Activated CD4-positive, alpha-beta T cell treated with anti-CD3 and anti-CD28 coated beads, Interleukin-2, amount 10 ng/mL, durations not matched to agents 7 days and 5 days (primary cell): ENCODE measurements at regions not wholly inside any gene's neighbourhood (a gene's known extent, or its start where the extent isn't known, plus 50 kb on each side); places are given as distances from the start of the nearest gene placed in this dataset.

ENCODE experiments used
- CTCF ChIA-PET: fragments of 350-600 bp; sonication (Branson Sonifier 250); formaldehyde crosslinking; loops from one replicate; lab custom pipeline; 2021; ENCODE audit warnings: antibody characterized with exemption; lab: Charles Lee
- POLR2A ChIA-PET: fragments of 350-600 bp; sonication (Branson Sonifier 250); formaldehyde crosslinking; loops from one replicate; lab custom pipeline; 2021; ENCODE audit warnings: antibody characterized with exemption; lab: Charles Lee
- DNase-seq: peaks from one replicate; pipeline ENCODE4 v3.0.0-alpha.2; 2020
- H3K27ac Mint-ChIP-seq: one replicate; pipeline ENCODE4 v1.8.0; 2021; ENCODE audit warnings: mild to moderate bottlenecking, moderate library complexity, mixed read lengths
- H3K27me3 Mint-ChIP-seq: one replicate; pipeline ENCODE4 v1.8.0; 2021; ENCODE audit warnings: mixed read lengths
- H3K36me3 Mint-ChIP-seq: one replicate; pipeline ENCODE4 v1.8.0; 2021; ENCODE audit warnings: low read depth, mixed read lengths
- H3K4me1 Mint-ChIP-seq: one replicate; pipeline ENCODE4 v1.8.0; 2021; ENCODE audit warnings: mixed read lengths
- H3K4me3 Mint-ChIP-seq: one replicate; pipeline ENCODE4 v1.8.0; 2021; ENCODE audit warnings: mild to moderate bottlenecking, moderate library complexity, mixed read lengths
- H3K9me3 Mint-ChIP-seq: one replicate; pipeline ENCODE4 v1.8.0; 2021; ENCODE audit warnings: mixed read lengths

DNA sequence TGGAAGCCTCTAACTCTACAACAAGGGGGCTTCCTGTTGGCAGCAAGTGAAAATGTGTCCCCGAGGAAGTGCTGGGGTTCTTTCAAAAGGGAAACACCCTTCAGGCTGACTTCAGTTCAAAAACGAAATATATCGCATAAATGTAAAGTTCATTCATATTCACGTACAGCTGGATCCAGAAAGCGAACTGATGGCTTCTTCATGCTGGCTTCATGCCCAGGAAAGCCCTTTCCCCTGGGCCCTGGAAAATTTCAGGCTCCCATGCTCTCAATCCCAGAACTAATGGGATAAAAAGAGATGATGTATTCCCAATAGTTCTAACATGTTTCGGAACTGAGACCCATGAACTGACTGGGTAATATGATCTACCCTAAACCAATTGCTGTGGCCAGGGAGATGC, 104.7 kb upstream of the CDH13 start:
- H3K36me3 Mint-ChIP-seq, result no peaks in the 10 kb centered on the region
- no peaks in the 10 kb centered on the region for H3K9me3 Mint-ChIP-seq
- H3K27ac Mint-ChIP-seq, result no peak overlapping the region
- no peak for DNase-seq
- no peak overlapping the region for H3K4me3 Mint-ChIP-seq
- CTCF ChIA-PET, result no interaction called here
- no peaks in the 10 kb centered on the region for H3K4me1 Mint-ChIP-seq
- POLR2A ChIA-PET, result no interaction called here
- no peaks in the 10 kb centered on the region for H3K27me3 Mint-ChIP-seq

DNA sequence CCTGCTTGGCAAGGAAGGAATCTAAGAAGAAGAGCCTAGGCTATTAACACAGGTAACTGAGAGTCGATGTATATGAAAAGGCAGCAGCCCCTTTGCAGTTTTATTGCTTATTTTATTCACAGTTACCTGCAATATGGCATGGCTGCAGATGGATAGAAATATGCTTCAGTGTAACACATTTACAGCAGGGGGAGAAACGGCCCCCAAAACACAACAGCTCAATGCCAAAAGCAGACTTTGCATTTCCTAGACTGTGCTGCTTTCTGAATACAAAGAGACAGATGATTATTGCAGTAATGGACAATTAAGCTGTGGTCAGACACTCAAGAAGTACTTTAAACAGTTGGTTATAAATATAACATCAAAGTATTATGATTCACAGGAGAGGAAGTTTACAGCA, 108.0 kb upstream of the CDH13 start:
- H3K27ac Mint-ChIP-seq, result no peak overlapping the region
- CTCF ChIA-PET, result no interaction called here
- no peaks in the 10 kb centered on the region for H3K36me3 Mint-ChIP-seq
- H3K27me3 Mint-ChIP-seq, result no peaks in the 10 kb centered on the region
- H3K4me3 Mint-ChIP-seq, result no peak overlapping the region
- no peaks in the 10 kb centered on the region for H3K4me1 Mint-ChIP-seq
- no peak for DNase-seq
- POLR2A ChIA-PET, result no interaction called here
- no peaks in the 10 kb centered on the region for H3K9me3 Mint-ChIP-seq

DNA sequence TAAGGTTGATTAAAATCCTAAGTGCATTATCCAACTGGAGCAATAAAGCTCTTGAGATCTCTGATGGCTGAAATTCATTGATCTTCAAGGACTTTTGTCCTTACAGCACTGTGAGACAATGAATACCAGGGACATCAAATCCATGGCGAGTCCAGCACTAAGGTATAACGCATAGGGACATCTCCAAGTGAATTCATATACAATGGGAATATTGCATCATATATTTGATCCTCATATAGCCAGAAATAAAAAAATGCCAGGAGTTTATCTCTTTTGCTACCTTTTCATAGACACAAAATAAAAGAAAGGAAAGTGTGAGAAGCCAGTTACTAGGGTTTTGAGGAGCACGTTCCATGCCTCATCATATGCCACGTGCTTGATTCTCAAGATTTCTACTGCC, 112.5 kb upstream of the CDH13 start:
- Mint-ChIP-seq H3K4me3 (no peak overlapping the region), H3K36me3 (no peaks in the 10 kb centered on the region), H3K27ac (no peak overlapping the region), H3K27me3 (no peaks in the 10 kb centered on the region), H3K9me3 (peaks cover 2% of the 10 kb centered on the region), H3K4me1 (no peaks in the 10 kb centered on the region)
- CTCF ChIA-PET, result no interaction called here
- POLR2A ChIA-PET, result no interaction called here
- no peak for DNase-seq

DNA sequence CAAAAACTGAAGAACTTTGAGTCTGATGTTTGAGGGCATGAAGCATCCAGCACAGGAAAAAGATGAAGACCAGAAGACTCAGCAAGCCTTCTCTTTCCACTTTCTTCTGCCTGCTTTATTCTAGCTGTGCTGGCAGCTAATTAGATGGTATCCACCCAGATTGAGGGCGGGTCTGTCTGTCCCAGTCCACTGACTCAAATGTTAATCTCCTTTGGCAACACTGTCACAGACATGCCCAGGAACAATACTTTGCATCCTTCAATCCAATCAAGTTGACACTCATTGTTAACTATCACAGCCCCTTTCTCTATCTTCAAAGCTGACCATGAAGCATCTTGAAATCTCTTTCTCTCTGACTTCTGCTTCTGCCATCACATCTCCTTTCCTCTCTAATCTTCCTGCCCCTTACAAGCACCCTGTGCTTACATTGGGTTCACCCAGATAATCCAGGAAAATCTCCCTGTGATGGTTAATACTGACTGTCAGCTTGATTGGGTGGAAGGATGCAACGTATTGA, 115.9 kb upstream of the CDH13 start:
- ChIA-PET CTCF (no interaction called here), POLR2A (no interaction called here)
- no peaks in the 10 kb centered on the region for H3K27me3 Mint-ChIP-seq
- DNase-seq, result no peak
- H3K27ac Mint-ChIP-seq, result no peak overlapping the region
- H3K9me3 Mint-ChIP-seq, result peaks cover 6% of the 10 kb centered on the region
- H3K4me3 Mint-ChIP-seq, result no peak overlapping the region
- H3K36me3 Mint-ChIP-seq, result no peaks in the 10 kb centered on the region
- H3K4me1 Mint-ChIP-seq, result no peaks in the 10 kb centered on the region

DNA sequence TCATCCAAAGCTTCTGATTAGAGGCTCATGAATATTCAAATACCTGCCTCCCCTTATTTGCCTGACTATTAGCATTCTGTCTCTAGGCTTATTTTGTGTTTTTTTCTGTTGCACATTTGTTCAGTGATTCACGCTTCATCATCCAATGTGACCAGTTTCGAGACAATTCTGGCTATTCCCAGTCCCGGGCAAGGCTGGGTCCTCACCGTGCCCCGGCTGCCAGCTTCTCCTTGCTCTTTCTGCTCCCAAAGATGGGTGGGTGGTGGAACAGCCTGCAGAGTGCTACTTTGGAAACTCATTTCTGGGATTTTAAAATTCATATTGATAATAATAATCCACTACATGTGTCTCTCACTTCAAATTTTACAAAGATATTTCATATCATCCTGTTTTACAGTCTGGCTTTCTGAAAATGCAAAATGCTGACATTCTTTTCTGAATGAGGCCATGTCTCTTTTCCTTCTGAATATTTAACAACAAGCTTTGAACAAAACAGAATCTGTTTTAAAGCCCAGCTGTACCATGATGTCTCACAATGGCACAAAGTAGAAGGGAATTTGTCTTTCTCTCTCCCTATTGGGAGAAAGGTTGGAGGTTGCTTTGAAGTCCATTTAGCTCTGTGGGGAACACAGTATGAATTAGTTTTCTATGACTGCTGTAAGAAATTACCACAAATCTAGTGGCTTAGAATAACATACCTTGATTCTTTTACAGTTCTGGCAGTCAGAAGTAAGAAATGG, 116.9 kb upstream of the CDH13 start:
- Mint-ChIP-seq H3K36me3 (no peaks in the 10 kb centered on the region), H3K9me3 (peaks cover 6% of the 10 kb centered on the region), H3K4me1 (no peaks in the 10 kb centered on the region), H3K27me3 (no peaks in the 10 kb centered on the region), H3K27ac (no peak overlapping the region), H3K4me3 (no peak overlapping the region)
- CTCF ChIA-PET, result interaction anchor here (1.0 kb wide), 1 partner anchor 21 kb away, joined by 3 read pairs; no protein-coding TSS in a partner anchor
- no peak for DNase-seq
- POLR2A ChIA-PET, result no interaction called here

DNA sequence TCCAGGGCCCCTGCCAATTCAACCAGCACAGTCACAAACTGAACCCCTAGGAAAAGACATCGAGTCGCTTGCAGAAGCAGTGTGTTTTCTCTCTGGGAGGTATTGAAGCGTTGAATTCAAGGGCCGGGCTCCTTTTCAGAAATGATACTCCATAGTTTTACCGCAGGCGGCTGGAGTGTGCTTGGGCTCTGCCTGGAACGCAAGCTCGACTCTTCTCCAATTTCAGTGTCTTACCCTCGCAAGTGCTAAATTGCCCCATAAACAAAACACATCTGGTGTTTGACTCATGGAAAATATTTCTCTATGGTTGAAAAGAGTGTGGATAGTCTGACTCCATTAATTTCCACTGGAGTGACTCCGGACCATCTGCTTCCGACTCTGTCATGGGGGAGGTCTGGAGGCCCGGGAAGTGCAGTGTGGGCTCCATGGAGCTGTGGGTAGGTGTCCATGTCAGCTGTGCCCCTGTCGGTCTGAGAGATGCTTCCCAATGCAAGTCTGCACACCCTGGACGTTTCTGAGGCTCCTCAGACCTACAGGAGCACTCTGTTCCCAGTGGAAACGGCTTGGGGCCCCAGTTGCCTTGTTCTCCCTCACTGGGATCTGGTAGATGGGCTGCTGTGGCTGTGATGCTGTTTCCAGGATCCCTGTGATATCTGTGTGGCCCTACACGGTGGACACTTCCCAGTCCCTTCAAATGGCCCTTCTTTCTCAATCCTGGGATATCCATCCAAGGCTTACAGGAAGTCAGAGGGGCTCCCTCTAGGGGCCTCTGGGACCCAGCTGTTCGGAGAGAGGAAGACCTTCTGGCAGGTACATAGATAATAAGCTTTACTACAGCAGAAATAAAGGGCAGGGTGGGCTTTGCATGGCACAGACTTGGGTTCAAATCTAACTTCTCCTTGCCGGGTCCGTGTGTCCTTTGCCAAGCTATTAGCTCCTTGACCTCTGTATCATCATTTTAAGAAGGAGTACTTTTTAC, 119.8 kb upstream of the CDH13 start:
- Mint-ChIP-seq H3K9me3 (peaks cover 6% of the 10 kb centered on the region), H3K36me3 (no peaks in the 10 kb centered on the region), H3K4me1 (no peaks in the 10 kb centered on the region), H3K27ac (no peak overlapping the region), H3K27me3 (no peaks in the 10 kb centered on the region), H3K4me3 (no peak overlapping the region)
- ChIA-PET CTCF (no interaction called here), POLR2A (no interaction called here)
- no peak for DNase-seq

DNA sequence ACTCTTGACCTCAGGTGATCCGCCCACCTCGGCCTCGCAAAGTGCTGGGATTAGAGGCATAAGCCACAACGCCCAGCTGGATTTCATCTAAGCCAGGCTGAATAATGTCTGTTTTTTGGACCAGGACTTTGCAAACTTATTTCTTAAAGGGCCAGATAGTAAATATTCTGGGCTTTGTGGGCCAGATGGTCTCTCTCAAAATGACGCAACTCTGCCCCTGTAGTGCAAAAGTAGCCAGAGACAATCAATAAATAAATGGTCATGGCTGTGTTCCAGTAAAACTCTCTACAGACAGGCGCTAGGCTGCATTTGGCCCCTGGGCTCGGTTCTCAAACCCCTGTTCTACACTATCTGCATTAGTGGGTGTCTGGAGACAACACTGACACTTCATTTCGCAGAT, 121.9 kb upstream of the CDH13 start:
- Mint-ChIP-seq H3K4me3 (no peak overlapping the region), H3K4me1 (no peaks in the 10 kb centered on the region), H3K36me3 (no peaks in the 10 kb centered on the region), H3K9me3 (peaks cover 5% of the 10 kb centered on the region), H3K27ac (no peak overlapping the region), H3K27me3 (no peaks in the 10 kb centered on the region)
- ChIA-PET POLR2A (no interaction called here), CTCF (no interaction called here)
- no peak for DNase-seq

DNA sequence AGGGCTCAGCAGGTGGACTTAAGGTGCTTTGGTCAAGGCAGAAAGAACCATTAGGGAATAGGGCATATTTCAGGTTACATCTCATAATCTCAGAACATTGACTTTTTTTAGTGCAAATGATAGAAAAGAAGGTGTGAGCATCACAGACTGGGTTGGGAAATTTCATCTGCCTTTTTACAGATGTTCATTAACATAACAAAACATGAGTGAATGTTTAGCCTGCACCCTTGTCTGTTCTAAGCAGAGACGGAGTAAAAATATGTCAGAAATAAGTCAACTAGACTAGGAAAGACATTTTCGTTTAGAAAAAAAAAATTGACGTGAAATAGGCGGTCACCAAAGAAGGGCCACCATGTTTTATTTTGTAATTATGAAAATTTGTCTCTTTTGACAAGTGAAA, 127.5 kb upstream of the CDH13 start:
- DNase-seq, result no peak
- no peak overlapping the region for H3K4me3 Mint-ChIP-seq
- H3K27ac Mint-ChIP-seq, result no peak overlapping the region
- POLR2A ChIA-PET, result no interaction called here
- H3K36me3 Mint-ChIP-seq, result no peaks in the 10 kb centered on the region
- no peaks in the 10 kb centered on the region for H3K27me3 Mint-ChIP-seq
- no peaks in the 10 kb centered on the region for H3K9me3 Mint-ChIP-seq
- H3K4me1 Mint-ChIP-seq, result no peaks in the 10 kb centered on the region
- CTCF ChIA-PET, result no interaction called here

DNA sequence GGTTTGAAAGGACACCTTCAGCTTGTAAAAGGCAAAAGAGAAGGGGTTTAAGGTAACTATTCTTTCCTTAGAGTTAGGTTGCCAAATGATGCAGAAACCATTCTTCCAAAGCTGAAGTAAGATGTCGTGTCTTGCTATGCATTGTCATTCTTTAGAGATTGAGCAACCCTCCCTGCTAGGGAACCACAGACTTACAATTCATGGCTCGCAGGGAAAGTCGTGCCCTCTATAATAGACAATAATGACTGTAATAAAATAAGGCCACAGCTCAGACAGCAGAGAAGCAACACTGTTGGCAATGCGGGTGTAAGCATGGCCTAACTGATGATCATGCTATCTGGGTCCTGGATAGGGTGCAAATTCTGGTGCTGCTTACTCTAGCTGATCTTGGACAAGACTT, 129.6 kb upstream of the CDH13 start:
- Mint-ChIP-seq H3K27me3 (no peaks in the 10 kb centered on the region), H3K36me3 (no peaks in the 10 kb centered on the region), H3K4me1 (no peaks in the 10 kb centered on the region), H3K4me3 (no peak overlapping the region), H3K27ac (no peak overlapping the region), H3K9me3 (no peaks in the 10 kb centered on the region)
- ChIA-PET POLR2A (no interaction called here), CTCF (no interaction called here)
- no peak for DNase-seq

DNA sequence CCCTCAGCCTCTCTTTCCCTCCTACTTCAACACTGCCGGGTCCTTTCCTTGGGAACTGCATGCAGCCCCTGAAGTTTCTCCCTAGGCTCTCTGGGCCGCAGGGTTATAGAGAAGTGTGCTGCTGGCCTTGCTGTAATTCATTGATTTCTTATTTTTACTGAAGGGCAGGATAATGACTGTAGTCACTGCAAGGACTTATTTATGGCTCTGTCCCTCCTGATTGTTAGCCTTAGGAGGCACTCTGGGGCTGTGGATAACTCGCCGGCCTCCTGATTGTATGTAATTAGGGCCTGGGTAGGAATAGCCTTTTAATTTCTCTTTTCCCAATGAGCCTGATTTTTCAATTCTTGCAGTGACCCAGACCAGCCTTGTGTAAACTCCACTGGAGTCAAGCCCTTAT, 138.3 kb upstream of the CDH13 start:
- ChIA-PET CTCF (interaction anchor here (1.2 kb wide), 1 partner anchor 40 kb away, joined by 5 read pairs; no protein-coding TSS in a partner anchor), POLR2A (no interaction called here)
- no peak for DNase-seq
- H3K36me3 Mint-ChIP-seq, result no peaks in the 10 kb centered on the region
- no peaks in the 10 kb centered on the region for H3K9me3 Mint-ChIP-seq
- H3K27ac Mint-ChIP-seq, result no peak overlapping the region
- H3K4me3 Mint-ChIP-seq, result no peak overlapping the region
- no peaks in the 10 kb centered on the region for H3K4me1 Mint-ChIP-seq
- no peaks in the 10 kb centered on the region for H3K27me3 Mint-ChIP-seq

DNA sequence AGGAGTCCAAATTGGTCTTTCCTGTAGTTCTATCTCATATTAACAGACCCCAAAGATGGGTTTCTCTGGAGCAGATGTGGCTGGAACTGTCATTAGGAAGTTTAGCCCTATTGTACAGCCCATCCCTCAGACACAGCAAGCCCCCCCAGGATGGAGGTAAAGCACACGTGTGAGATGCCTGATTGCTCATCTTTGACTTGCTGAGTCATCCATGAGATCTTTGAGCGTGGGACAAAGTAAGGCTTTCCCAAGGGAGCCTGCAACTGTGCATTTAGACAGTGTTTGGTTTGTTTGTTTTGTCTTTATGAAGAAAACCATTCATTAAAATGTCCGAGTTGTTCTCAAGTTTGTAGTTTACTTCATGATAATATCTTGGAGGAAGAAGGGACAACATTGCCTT, 145.3 kb upstream of the CDH13 start:
- Mint-ChIP-seq H3K27ac (no peak overlapping the region), H3K27me3 (no peaks in the 10 kb centered on the region)
- CTCF ChIA-PET, result no interaction called here

DNA sequence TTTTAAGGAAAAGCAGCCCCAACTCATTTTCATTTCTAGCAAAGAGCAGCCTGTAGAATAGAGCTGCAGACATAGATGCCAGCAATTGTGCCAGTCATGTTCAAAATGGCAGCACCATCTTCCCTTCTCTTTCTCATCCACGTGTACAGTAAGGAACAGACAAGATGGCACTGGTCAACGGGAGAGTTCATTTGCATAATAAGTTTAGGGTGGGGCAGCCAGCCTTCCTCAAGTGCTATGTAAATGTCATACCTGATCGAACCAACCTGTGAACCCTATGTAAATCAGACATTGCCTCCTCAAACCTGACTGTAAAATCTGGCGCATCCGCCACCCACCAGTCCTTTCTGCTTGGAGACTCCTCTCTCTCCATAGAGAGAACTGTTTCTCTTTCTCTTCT, 150.0 kb upstream of the CDH13 start:
- CTCF ChIA-PET, result no interaction called here

More for the DNA sequence above, 145.3 kb upstream of the CDH13 start:
- no peaks in the 10 kb centered on the region for H3K36me3 Mint-ChIP-seq
- POLR2A ChIA-PET, result no interaction called here
- H3K4me3 Mint-ChIP-seq, result no peak overlapping the region
- H3K4me1 Mint-ChIP-seq, result no peaks in the 10 kb centered on the region
- no peak for DNase-seq
- H3K9me3 Mint-ChIP-seq, result no peaks in the 10 kb centered on the region

DNA sequence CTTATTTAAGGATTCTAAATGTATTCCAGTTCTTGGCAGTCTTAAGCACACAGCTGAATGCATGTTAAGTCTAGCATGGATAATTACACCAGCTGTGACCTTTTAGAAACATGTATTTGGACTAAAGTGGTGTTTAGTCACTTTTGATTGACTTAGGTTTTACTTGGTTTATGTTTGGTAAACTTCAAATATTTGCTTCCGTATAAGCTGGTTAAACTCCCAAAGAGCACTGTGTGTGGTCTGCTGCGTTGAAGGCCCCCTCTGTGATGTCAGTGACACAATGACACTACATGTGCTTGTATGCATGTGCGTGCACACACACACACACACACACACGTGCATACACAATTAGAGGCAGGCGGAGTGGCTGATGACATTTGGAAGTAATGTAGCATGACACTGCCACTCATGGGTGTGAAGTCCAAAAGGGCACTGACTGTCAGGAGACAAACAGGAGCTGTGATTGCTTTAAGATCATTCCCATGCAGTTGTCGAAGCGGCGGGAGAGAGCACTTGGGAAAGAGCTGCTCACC, 156.1 kb upstream of the CDH13 start:
- Mint-ChIP-seq H3K4me1 (no peaks in the 10 kb centered on the region), H3K4me3 (no peak overlapping the region), H3K9me3 (no peaks in the 10 kb centered on the region), H3K27ac (no peak overlapping the region), H3K36me3 (no peaks in the 10 kb centered on the region), H3K27me3 (peaks cover 4% of the 10 kb centered on the region)
- DNase-seq, result no peak
- ChIA-PET POLR2A (no interaction called here), CTCF (no interaction called here)

More for the DNA sequence above, 150.0 kb upstream of the CDH13 start:
- H3K4me3 Mint-ChIP-seq, result no peak overlapping the region
- no peak for DNase-seq
- POLR2A ChIA-PET, result no interaction called here
- no peaks in the 10 kb centered on the region for H3K9me3 Mint-ChIP-seq
- no peaks in the 10 kb centered on the region for H3K4me1 Mint-ChIP-seq
- H3K27ac Mint-ChIP-seq, result no peak overlapping the region
- H3K36me3 Mint-ChIP-seq, result no peaks in the 10 kb centered on the region
- H3K27me3 Mint-ChIP-seq, result peaks cover 8% of the 10 kb centered on the region
